ENCODE measurements at regions not wholly inside any gene's neighbourhood (a gene's known extent, or its start where the extent isn't known, plus 50 kb on each side); places are given as distances from the start of the nearest gene placed in this dataset.

DNA sequence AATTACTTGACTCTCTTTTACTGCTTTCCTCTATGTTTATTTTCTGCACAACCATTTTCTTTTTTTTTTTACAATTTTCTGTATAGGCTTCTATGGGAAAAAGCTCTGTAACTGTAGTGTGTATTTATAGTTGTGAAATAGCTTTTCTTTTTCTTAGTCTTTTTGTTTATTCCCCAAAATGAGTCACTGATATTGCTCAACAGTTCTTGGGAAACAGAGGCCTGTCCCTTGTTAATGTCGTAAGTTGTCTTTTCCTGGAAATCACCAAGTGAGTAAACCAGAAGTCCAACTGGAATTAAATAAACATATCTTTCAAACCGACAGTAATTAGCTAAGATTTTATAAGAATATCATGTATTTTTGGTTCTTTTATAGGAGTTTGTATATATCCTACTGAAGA is 325.1 kb upstream of the PRR16 start:
- Histone ChIP-seq H3K27ac (ENCODE audit: low read depth in 1 of 2, low read length in 2 of 2) (peak overlapping the region in 1 of 2 donors; percentile 87), H3K27me3 (ENCODE audit: control insufficient read depth in 2 of 2, insufficient read depth in 2 of 2, low read length in 2 of 2) (no peaks in the 10 kb centered on the region), H3K9ac (ENCODE audit: insufficient read depth, low read length, poor library complexity, severe bottlenecking) (peak overlapping the region; percentile 15), H3K4me3 (replicated peaks in 1 of 3; ENCODE audit: low read depth in 2 of 3, low read length in 3 of 3) (peak overlapping the region in 1 of 3 experiments; percentile 38), H3K4me1 (ENCODE audit: control insufficient read depth in 1 of 2, insufficient read depth in 2 of 2, low read length in 2 of 2) (peaks cover 38 to 44% of the 10 kb centered on the region in 2 donors), H3K9me3 (replicated peaks in 1 of 2; ENCODE audit: control insufficient read depth in 1 of 2, insufficient read depth in 1 of 2, low read length in 2 of 2) (peaks cover 0 to under 1% of the 10 kb centered on the region in 2 donors), H2AFZ (ENCODE audit: insufficient read depth, low read depth, low read length, poor library complexity, severe bottlenecking) (no peak overlapping the region), H3K36me3 (replicated peaks in 1 of 2; ENCODE audit: control insufficient read depth in 1 of 2, insufficient read depth in 2 of 2, low read length in 2 of 2) (no peaks in the 10 kb centered on the region), H4K20me1 (ENCODE audit: insufficient read depth, low read length) (no peaks in the 10 kb centered on the region), H3K4me2 (replicated peaks; ENCODE audit: extremely low read depth, low read length, poor library complexity, severe bottlenecking) (peak overlapping the region; percentile 37), H3K79me2 (ENCODE audit: insufficient read depth, low read length) (no peaks in the 10 kb centered on the region)
- peak overlapping the region in 1 of 2 donors; percentile 51 for H3K4me3 Mint-ChIP-seq
- peaks cover 49% of the 10 kb centered on the region for H3K4me1 Mint-ChIP-seq
- peaks cover 0 to 2% (median 0%) of the 10 kb centered on the region in 7 donors for H3K9me3 Mint-ChIP-seq
- intact Hi-C loops (cut with micrococcal nuclease) = no loop called here
- H3K27ac Mint-ChIP-seq = peak overlapping the region; percentile 70 to 95 (median 92)
- no peaks in the 10 kb centered on the region for H3K27me3 Mint-ChIP-seq (ENCODE audit: low read depth in 3 of 3)
- H3K36me3 Mint-ChIP-seq = peaks cover under 1 to 4% of the 10 kb centered on the region in 2 donors
- DNase-seq = peak; percentile 92 to 98 (median 96)
- TF ChIP-seq, protein P1, sequence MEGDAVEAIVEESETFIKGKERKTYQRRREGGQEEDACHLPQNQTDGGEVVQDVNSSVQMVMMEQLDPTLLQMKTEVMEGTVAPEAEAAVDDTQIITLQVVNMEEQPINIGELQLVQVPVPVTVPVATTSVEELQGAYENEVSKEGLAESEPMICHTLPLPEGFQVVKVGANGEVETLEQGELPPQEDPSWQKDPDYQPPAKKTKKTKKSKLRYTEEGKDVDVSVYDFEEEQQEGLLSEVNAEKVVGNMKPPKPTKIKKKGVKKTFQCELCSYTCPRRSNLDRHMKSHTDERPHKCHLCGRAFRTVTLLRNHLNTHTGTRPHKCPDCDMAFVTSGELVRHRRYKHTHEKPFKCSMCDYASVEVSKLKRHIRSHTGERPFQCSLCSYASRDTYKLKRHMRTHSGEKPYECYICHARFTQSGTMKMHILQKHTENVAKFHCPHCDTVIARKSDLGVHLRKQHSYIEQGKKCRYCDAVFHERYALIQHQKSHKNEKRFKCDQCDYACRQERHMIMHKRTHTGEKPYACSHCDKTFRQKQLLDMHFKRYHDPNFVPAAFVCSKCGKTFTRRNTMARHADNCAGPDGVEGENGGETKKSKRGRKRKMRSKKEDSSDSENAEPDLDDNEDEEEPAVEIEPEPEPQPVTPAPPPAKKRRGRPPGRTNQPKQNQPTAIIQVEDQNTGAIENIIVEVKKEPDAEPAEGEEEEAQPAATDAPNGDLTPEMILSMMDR (IDR thresholded peaks at IDR 0.05) = no peak
- WGBS (ENCODE audit: insufficient coverage) = no CpG with 5 or more reads among the region's 2 CpGs

DNA sequence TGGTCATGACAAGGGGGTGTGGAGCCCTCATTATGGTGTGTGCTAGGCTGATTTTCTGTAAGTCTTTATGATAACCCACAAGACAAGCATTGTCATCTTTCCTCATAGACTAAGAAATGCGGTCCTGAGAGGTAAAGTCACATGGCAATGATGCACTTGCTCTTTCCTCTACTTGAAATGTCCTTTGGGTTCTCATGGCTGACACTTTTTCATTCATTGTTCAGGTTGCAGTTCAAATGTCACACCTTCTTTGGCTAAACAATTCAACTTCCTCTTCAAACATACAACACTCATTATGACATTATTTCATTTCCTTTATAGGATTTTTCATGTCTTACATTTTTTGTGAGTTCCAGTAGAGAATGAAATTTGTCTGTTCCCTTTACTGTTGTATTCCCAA is 323.6 kb upstream of the PRR16 start:
- Histone ChIP-seq H2AFZ (ENCODE audit: insufficient read depth, low read depth, low read length, poor library complexity, severe bottlenecking) (no peak overlapping the region), H3K9me3 (replicated peaks in 1 of 2; ENCODE audit: control insufficient read depth in 1 of 2, insufficient read depth in 1 of 2, low read length in 2 of 2) (peaks cover 12 to 15% of the 10 kb centered on the region in 2 donors), H3K27me3 (ENCODE audit: control insufficient read depth in 2 of 2, insufficient read depth in 2 of 2, low read length in 2 of 2) (no peaks in the 10 kb centered on the region), H3K36me3 (replicated peaks in 1 of 2; ENCODE audit: control insufficient read depth in 1 of 2, insufficient read depth in 2 of 2, low read length in 2 of 2) (peaks cover 0 to 6% of the 10 kb centered on the region in 2 donors), H3K27ac (ENCODE audit: low read depth in 1 of 2, low read length in 2 of 2) (peak overlapping the region in 1 of 2 donors; percentile 87), H4K20me1 (ENCODE audit: insufficient read depth, low read length) (no peaks in the 10 kb centered on the region), H3K4me3 (replicated peaks in 1 of 3; ENCODE audit: low read depth in 2 of 3, low read length in 3 of 3) (no peak overlapping the region), H3K4me2 (replicated peaks; ENCODE audit: extremely low read depth, low read length, poor library complexity, severe bottlenecking) (peak overlapping the region; percentile 11), H3K79me2 (ENCODE audit: insufficient read depth, low read length) (no peaks in the 10 kb centered on the region), H3K4me1 (ENCODE audit: control insufficient read depth in 1 of 2, insufficient read depth in 2 of 2, low read length in 2 of 2) (peaks cover 38 to 44% of the 10 kb centered on the region in 2 donors), H3K9ac (ENCODE audit: insufficient read depth, low read length, poor library complexity, severe bottlenecking) (no peak overlapping the region)
- H3K4me1 Mint-ChIP-seq = peaks cover 49% of the 10 kb centered on the region
- H3K27me3 Mint-ChIP-seq (ENCODE audit: low read depth in 3 of 3) = no peaks in the 10 kb centered on the region
- no peak overlapping the region for H3K4me3 Mint-ChIP-seq
- peaks cover 6 to 7% of the 10 kb centered on the region in 2 donors for H3K36me3 Mint-ChIP-seq
- 38% methylated on average over 1 of the region's 1 CpG for WGBS (ENCODE audit: insufficient coverage)
- peaks cover 8 to 16% (median 12%) of the 10 kb centered on the region in 7 donors for H3K9me3 Mint-ChIP-seq
- intact Hi-C loops (cut with micrococcal nuclease) = no loop called here
- TF ChIP-seq, protein P1 (IDR thresholded peaks at IDR 0.05) = no peak
- H3K27ac Mint-ChIP-seq = peak overlapping the region; percentile 59 to 95 (median 92)
- peak; percentile 25 to 63 (median 49) for DNase-seq
